ENCODE measurements at regions not wholly inside any gene's neighbourhood (a gene's known extent, or its start where the extent isn't known, plus 50 kb on each side); places are given as distances from the start of the nearest gene placed in this dataset.

GRCh38 chr20:60354024-60354580, 395.9 kb downstream of the CDH26 start:
- Histone ChIP-seq H3K27me3 (ENCODE audit: low read length) (no peaks in the 10 kb centered on the region), H3K9me2 (replicated peaks; ENCODE audit: insufficient read depth, low read length) (no peaks in the 10 kb centered on the region), H3K9ac (ENCODE audit: low read length) (no peak overlapping the region), H4K20me1 (ENCODE audit: low read depth, low read length) (no peaks in the 10 kb centered on the region), H3K27ac (ENCODE audit: low read depth, low read length) (no peak overlapping the region), H3K4me2 (ENCODE audit: low read depth, low read length, poor library complexity, severe bottlenecking) (no peak overlapping the region), H3F3A (ENCODE audit: insufficient read depth) (no peaks in the 10 kb centered on the region), H2AFZ (ENCODE audit: low read depth, low read length, severe bottlenecking) (no peak overlapping the region), H3K9me3 (ENCODE audit: insufficient read depth, low read length) (no peaks in the 10 kb centered on the region), H3K79me2 (ENCODE audit: insufficient read depth, low read length) (no peaks in the 10 kb centered on the region), H3K36me3 (ENCODE audit: low read length) (no peaks in the 10 kb centered on the region), H3K4me3 (ENCODE audit: insufficient read depth, low read length, poor library complexity, severe bottlenecking) (no peak overlapping the region)
- TF ChIP-seq CTCF (IDR thresholded peaks at IDR 0.05; ENCODE audit: insufficient read depth, low read length, poor library complexity, severe bottlenecking): no peak
- no peak for TF ChIP-seq EZH2phosphoT487 (conservative IDR thresholded peaks at IDR 0.05; ENCODE audit: low read length)

GRCh38 chr20:60358101-60358500, 399.9 kb downstream of the CDH26 start:
- Histone ChIP-seq H2AFZ (ENCODE audit: low read depth, low read length, severe bottlenecking) (no peak overlapping the region), H3K4me2 (ENCODE audit: low read depth, low read length, poor library complexity, severe bottlenecking) (no peak overlapping the region), H3K36me3 (ENCODE audit: low read length) (no peaks in the 10 kb centered on the region), H3K4me3 (ENCODE audit: insufficient read depth, low read length, poor library complexity, severe bottlenecking) (no peak overlapping the region), H3K27me3 (ENCODE audit: low read length) (no peaks in the 10 kb centered on the region), H3K9me3 (ENCODE audit: insufficient read depth, low read length) (no peaks in the 10 kb centered on the region), H3K79me2 (ENCODE audit: insufficient read depth, low read length) (no peaks in the 10 kb centered on the region), H3K9ac (ENCODE audit: low read length) (no peak overlapping the region), H4K20me1 (ENCODE audit: low read depth, low read length) (no peaks in the 10 kb centered on the region), H3K9me2 (replicated peaks; ENCODE audit: insufficient read depth, low read length) (no peaks in the 10 kb centered on the region), H3K27ac (ENCODE audit: low read depth, low read length) (no peak overlapping the region), H3F3A (ENCODE audit: insufficient read depth) (no peaks in the 10 kb centered on the region)
- TF ChIP-seq CTCF (IDR thresholded peaks at IDR 0.05; ENCODE audit: insufficient read depth, low read length, poor library complexity, severe bottlenecking) (no peak), EZH2phosphoT487 (conservative IDR thresholded peaks at IDR 0.05; ENCODE audit: low read length) (no peak)

- no peak overlapping the region for H3K4me2 ChIP-seq (ENCODE audit: low read depth, low read length, poor library complexity, severe bottlenecking)
- no peaks in the 10 kb centered on the region for H3K36me3 ChIP-seq (ENCODE audit: low read length)
- no peak overlapping the region for H3K27ac ChIP-seq (ENCODE audit: low read depth, low read length)
- H2AFZ ChIP-seq (ENCODE audit: low read depth, low read length, severe bottlenecking): no peak overlapping the region
- no peaks in the 10 kb centered on the region for H3K9me3 ChIP-seq (ENCODE audit: insufficient read depth, low read length)
- no peak overlapping the region for H3K4me3 ChIP-seq (ENCODE audit: insufficient read depth, low read length, poor library complexity, severe bottlenecking)
- H3K9ac ChIP-seq (ENCODE audit: low read length): no peak overlapping the region
- no peaks in the 10 kb centered on the region for H3K27me3 ChIP-seq (ENCODE audit: low read length)
- H3K79me2 ChIP-seq (ENCODE audit: insufficient read depth, low read length): no peaks in the 10 kb centered on the region
- H3F3A ChIP-seq (ENCODE audit: insufficient read depth): no peaks in the 10 kb centered on the region
- no peak for TF ChIP-seq CTCF (IDR thresholded peaks at IDR 0.05; ENCODE audit: insufficient read depth, low read length, poor library complexity, severe bottlenecking)
- no peak for TF ChIP-seq EZH2phosphoT487 (conservative IDR thresholded peaks at IDR 0.05; ENCODE audit: low read length)
- no peaks in the 10 kb centered on the region for H3K9me2 ChIP-seq (replicated peaks; ENCODE audit: insufficient read depth, low read length)
- H4K20me1 ChIP-seq (ENCODE audit: low read depth, low read length): no peaks in the 10 kb centered on the region
Measured at GRCh38 chr20:60359010-60359409, 400.8 kb downstream of the CDH26 start.
